ENCODE measurements at regions not wholly inside any gene's neighbourhood (a gene's known extent, or its start where the extent isn't known, plus 50 kb on each side); places are given as distances from the start of the nearest gene placed in this dataset.

DNA sequence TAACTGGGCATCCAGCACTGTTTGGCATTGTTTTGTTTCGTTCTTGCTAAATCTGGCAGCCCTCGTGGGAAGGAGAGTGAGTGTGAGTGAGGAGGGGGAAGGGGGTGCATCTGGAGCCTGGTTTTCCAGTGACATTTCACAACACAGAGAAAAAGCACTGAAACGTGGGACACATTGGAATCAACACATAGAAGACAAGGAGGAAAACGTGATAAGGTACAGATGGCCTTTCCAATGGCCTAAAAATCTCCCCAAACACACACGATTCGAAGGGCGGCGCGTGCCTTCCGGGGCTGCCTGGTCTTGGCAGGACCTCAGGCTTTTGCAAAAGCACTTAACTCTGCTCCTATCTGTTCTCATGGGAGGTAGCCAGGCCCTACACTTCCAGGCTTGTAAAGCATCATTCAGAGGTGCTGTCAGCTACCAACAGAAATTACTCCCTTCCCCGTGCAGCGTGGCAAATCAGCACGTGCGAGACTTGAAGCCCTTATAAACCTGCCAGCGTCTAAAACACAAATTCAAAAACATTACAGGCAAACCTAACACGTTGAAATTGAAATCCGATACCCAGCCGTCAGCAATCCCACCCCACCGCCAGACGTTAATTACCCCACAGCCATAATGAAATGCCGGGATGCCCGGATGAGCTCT lies 129.4 kb downstream of the OLFM1 start:
- no peak for TF ChIP-seq EP300 (IDR thresholded peaks at IDR 0.05)
- TF ChIP-seq CTCF (IDR thresholded peaks at IDR 0.05) = no peak
- no peak for TF ChIP-seq POLR2AphosphoS5 (IDR thresholded peaks at IDR 0.05)
